K562 (cell line): ENCODE measurements at regions not wholly inside any gene's neighbourhood (a gene's known extent, or its start where the extent isn't known, plus 50 kb on each side); places are given as distances from the start of the nearest gene placed in this dataset.

Experiments used
- DIDO1 ChIP-seq: fragments of 450-650 bp; IDR thresholded peaks from 2 replicates; pipeline ENCODE4 v1.6.1; 2016; ENCODE audit warnings: low read depth, missing biosample characterization, missing genetic modification characterization
- EGR1 ChIP-seq: fragments of 450-650 bp; conservative IDR thresholded peaks from 2 replicates; pipeline ENCODE4 v1.6.1; 2017; ENCODE audit warnings: mild to moderate bottlenecking
- POLR2G ChIP-seq: fragments of 200-400 bp; formaldehyde crosslinking; IDR thresholded peaks from 2 replicates; pipeline ENCODE4 v1.6.1; 2017; ENCODE audit warnings: low read depth, mild to moderate bottlenecking, antibody characterized with exemption, low read length, moderate library complexity
- RBFOX2 ChIP-seq: fragments of 200-400 bp; formaldehyde crosslinking; IDR thresholded peaks from 2 replicates; pipeline ENCODE4 v1.6.1; 2017; ENCODE audit warnings: low read depth, mild to moderate bottlenecking, low read length, moderate library complexity
- RHOXF2B ChIP-seq: fragments of 250-450 bp; sonication (Bioruptor Pico); conservative IDR thresholded peaks from 2 replicates; pipeline ENCODE4 v1.5.1; 2021
- RNF2 ChIP-seq: sonication (generic); IDR thresholded peaks from 2 replicates; pipeline ENCODE4 v1.6.1; 2016
- TGIF2 ChIP-seq: sonication (generic); formaldehyde crosslinking; IDR thresholded peaks from 2 replicates; pipeline ENCODE4 v1.8.1; 2022; ENCODE audit warnings: mild to moderate bottlenecking, missing genetic modification reagents, moderate library complexity
- ZNF408 ChIP-seq: fragments of 250-450 bp; sonication (Bioruptor Pico); IDR thresholded peaks from 2 replicates; pipeline ENCODE4 v1.4.0; 2020; ENCODE audit warnings: low read depth, mild to moderate bottlenecking, moderate library complexity
- ZNF707 ChIP-seq: fragments of 250-450 bp; sonication (Bioruptor Pico); conservative IDR thresholded peaks from 2 replicates; pipeline ENCODE4 v1.8.0; 2022; ENCODE audit warnings: inconsistent platforms, mild to moderate bottlenecking, moderate library complexity
- TF ChIP-seq, protein P1 (sequence below): sonication (generic); formaldehyde crosslinking; IDR thresholded peaks from 2 replicates; pipeline ENCODE4 v1.8.0; 2022; ENCODE audit warnings: missing genetic modification reagents, mild to moderate bottlenecking, borderline replicate concordance
- TF ChIP-seq, protein P2 (sequence below): fragments of 200-800 bp; sonication (Bioruptor generic); IDR thresholded peaks from 2 replicates; pipeline ENCODE4 v1.6.1; 2016; ENCODE audit warnings: missing genetic modification characterization, missing compliant biosample characterization
- TF ChIP-seq, protein P3 (sequence below): IDR thresholded peaks from 2 replicates; pipeline ENCODE4 v1.6.1; 2016; ENCODE audit warnings: missing genetic modification characterization, missing compliant biosample characterization
- TF ChIP-seq, protein P4 (sequence below): fragments of 450-650 bp; IDR thresholded peaks from 2 replicates; pipeline ENCODE4 v1.6.1; 2016; ENCODE audit warnings: missing biosample characterization, missing genetic modification characterization
- TF ChIP-seq, protein P5 (sequence below): fragments of 450-650 bp; formaldehyde crosslinking; IDR thresholded peaks from 2 replicates; pipeline ENCODE4 v1.4.0; 2022; ENCODE audit warnings: mild to moderate bottlenecking, moderate library complexity

DNA sequence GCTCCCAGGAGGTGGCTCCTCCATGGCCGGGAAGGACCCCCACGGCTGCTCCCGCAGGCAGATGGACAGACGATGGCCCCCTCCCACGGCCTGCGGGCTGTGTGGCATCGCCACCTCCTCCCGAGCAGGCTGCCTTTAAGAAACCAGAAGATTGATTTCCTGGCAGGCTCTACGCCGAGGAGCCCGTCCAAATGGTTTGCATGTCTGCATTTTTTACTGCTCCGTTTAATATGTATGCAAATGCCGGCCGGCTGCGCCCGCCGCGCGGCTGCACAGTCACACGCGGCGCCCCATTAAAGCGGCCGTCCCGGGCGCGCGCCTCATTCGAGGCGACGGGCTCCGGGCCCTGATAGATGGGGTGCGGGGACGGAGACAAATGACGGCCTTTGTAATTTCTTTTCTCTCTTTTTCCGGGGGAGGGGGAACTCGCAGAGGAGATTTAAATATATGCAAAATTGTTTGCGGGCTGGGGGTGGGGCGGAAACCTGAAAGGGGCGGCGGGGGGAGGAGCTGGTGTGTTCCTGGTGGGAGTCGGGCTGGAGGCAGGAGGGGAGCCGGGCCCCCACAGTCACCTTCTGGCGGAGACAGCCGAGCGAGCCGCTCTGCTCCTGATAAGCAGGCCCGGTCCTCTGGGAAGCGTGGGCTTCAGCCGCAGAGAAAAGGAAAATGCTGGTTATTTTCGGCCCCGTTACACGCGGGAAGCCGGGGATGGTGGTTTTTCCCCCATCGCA lies 158.7 kb upstream of the IER5L start (continued):
- no peak for TF ChIP-seq TGIF2 (CRISPR knock-in tag)
- TF ChIP-seq EGR1, result 0 out of 2 replicates have a peak, but pooled peaks have one; percentile 7
- no peak for TF ChIP-seq RHOXF2B (CRISPR knock-in tag)
- TF ChIP-seq, protein P1, sequence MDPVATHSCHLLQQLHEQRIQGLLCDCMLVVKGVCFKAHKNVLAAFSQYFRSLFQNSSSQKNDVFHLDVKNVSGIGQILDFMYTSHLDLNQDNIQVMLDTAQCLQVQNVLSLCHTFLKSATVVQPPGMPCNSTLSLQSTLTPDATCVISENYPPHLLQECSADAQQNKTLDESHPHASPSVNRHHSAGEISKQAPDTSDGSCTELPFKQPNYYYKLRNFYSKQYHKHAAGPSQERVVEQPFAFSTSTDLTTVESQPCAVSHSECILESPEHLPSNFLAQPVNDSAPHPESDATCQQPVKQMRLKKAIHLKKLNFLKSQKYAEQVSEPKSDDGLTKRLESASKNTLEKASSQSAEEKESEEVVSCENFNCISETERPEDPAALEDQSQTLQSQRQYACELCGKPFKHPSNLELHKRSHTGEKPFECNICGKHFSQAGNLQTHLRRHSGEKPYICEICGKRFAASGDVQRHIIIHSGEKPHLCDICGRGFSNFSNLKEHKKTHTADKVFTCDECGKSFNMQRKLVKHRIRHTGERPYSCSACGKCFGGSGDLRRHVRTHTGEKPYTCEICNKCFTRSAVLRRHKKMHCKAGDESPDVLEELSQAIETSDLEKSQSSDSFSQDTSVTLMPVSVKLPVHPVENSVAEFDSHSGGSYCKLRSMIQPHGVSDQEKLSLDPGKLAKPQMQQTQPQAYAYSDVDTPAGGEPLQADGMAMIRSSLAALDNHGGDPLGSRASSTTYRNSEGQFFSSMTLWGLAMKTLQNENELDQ (CRISPR knock-in tag), result no peak
- TF ChIP-seq ZNF408 (CRISPR knock-in tag), result no peak
- TF ChIP-seq RBFOX2, result peak; percentile 29; the same call in 1 of the 2 replicates
- no peak for TF ChIP-seq RNF2
- TF ChIP-seq, protein P2, sequence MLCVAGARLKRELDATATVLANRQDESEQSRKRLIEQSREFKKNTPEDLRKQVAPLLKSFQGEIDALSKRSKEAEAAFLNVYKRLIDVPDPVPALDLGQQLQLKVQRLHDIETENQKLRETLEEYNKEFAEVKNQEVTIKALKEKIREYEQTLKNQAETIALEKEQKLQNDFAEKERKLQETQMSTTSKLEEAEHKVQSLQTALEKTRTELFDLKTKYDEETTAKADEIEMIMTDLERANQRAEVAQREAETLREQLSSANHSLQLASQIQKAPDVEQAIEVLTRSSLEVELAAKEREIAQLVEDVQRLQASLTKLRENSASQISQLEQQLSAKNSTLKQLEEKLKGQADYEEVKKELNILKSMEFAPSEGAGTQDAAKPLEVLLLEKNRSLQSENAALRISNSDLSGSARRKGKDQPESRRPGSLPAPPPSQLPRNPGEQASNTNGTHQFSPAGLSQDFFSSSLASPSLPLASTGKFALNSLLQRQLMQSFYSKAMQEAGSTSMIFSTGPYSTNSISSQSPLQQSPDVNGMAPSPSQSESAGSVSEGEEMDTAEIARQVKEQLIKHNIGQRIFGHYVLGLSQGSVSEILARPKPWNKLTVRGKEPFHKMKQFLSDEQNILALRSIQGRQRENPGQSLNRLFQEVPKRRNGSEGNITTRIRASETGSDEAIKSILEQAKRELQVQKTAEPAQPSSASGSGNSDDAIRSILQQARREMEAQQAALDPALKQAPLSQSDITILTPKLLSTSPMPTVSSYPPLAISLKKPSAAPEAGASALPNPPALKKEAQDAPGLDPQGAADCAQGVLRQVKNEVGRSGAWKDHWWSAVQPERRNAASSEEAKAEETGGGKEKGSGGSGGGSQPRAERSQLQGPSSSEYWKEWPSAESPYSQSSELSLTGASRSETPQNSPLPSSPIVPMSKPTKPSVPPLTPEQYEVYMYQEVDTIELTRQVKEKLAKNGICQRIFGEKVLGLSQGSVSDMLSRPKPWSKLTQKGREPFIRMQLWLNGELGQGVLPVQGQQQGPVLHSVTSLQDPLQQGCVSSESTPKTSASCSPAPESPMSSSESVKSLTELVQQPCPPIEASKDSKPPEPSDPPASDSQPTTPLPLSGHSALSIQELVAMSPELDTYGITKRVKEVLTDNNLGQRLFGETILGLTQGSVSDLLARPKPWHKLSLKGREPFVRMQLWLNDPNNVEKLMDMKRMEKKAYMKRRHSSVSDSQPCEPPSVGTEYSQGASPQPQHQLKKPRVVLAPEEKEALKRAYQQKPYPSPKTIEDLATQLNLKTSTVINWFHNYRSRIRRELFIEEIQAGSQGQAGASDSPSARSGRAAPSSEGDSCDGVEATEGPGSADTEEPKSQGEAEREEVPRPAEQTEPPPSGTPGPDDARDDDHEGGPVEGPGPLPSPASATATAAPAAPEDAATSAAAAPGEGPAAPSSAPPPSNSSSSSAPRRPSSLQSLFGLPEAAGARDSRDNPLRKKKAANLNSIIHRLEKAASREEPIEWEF, result no peak
- TF ChIP-seq DIDO1 (tag), result no peak
- 0 out of 2 replicates have a peak, but pooled peaks have one; percentile 43 for TF ChIP-seq POLR2G
- TF ChIP-seq, protein P3, sequence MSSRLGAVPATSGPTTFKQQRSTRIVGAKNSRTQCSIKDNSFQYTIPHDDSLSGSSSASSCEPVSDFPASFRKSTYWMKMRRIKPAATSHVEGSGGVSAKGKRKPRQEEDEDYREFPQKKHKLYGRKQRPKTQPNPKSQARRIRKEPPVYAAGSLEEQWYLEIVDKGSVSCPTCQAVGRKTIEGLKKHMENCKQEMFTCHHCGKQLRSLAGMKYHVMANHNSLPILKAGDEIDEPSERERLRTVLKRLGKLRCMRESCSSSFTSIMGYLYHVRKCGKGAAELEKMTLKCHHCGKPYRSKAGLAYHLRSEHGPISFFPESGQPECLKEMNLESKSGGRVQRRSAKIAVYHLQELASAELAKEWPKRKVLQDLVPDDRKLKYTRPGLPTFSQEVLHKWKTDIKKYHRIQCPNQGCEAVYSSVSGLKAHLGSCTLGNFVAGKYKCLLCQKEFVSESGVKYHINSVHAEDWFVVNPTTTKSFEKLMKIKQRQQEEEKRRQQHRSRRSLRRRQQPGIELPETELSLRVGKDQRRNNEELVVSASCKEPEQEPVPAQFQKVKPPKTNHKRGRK (tag), result no peak
- TF ChIP-seq ZNF707 (CRISPR knock-in tag), result no peak
- TF ChIP-seq, protein P4, sequence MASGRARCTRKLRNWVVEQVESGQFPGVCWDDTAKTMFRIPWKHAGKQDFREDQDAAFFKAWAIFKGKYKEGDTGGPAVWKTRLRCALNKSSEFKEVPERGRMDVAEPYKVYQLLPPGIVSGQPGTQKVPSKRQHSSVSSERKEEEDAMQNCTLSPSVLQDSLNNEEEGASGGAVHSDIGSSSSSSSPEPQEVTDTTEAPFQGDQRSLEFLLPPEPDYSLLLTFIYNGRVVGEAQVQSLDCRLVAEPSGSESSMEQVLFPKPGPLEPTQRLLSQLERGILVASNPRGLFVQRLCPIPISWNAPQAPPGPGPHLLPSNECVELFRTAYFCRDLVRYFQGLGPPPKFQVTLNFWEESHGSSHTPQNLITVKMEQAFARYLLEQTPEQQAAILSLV (tag), result no peak
- TF ChIP-seq, protein P5, sequence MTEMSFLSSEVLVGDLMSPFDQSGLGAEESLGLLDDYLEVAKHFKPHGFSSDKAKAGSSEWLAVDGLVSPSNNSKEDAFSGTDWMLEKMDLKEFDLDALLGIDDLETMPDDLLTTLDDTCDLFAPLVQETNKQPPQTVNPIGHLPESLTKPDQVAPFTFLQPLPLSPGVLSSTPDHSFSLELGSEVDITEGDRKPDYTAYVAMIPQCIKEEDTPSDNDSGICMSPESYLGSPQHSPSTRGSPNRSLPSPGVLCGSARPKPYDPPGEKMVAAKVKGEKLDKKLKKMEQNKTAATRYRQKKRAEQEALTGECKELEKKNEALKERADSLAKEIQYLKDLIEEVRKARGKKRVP, result no peak
